ENCODE measurements at regions not wholly inside any gene's neighbourhood (a gene's known extent, or its start where the extent isn't known, plus 50 kb on each side); places are given as distances from the start of the nearest gene placed in this dataset.

DNA sequence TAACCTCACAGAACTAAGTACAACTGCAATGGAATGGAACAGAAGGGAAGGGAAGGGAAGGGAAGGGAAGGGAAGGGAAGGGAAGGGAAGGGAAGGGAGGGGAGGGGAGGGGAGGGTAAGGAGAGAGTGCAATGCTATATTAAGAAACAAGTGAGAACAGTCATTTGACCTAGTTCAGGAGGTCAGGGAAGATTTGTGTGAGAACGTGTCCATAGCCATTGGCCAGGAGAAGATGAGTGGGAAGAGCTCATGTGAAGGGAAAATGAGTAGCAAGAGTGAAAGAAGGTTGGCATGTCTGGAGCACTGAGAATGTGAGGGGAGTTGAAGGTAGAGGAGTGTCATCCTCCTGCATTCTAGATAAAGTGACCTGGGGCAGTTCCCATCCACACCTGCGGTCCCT, 481.6 kb downstream of the IRS1 start:
- POLR2A ChIA-PET, result no interaction called here
- no TSS peak for BruUV-seq (replicated peaks)
- no peak overlapping the region for H3K4me3 ChIP-seq (ENCODE audit: low read depth in 2 of 2, low read length in 2 of 2)
- TF ChIP-seq CTCF (IDR thresholded peaks at IDR 0.05) (no peak), POLR2AphosphoS5 (IDR thresholded peaks at IDR 0.05; ENCODE audit: low read depth, low read length) (no peak), TCF7L2 (IDR thresholded peaks at IDR 0.05; ENCODE audit: low read depth, low read length) (no peak), REST (IDR thresholded peaks at IDR 0.05; ENCODE audit: insufficient read depth in 1 of 2, low read depth in 2 of 2, low read length in 1 of 2) (no peak), SIN3A (IDR thresholded peaks at IDR 0.05; ENCODE audit: borderline replicate concordance, insufficient read depth, low read depth, low read length) (no peak)
- ATAC-seq (no peak), DNase-seq (ENCODE audit: low read depth, low spot score) (no peak)
- intact Hi-C loops (cut with micrococcal nuclease; ENCODE audit: unreplicated experiment), result no loop called here
- H3K4me1 ChIP-seq (ENCODE audit: control insufficient read depth, insufficient read depth, low read length), result no peaks in the 10 kb centered on the region
- no peak overlapping the region for H3K27ac ChIP-seq (ENCODE audit: low read length)
- no peaks in the 10 kb centered on the region for H3K36me3 ChIP-seq (ENCODE audit: control insufficient read depth, insufficient read depth, low read length)
- CTCF ChIA-PET, result no interaction called here
- no peaks in the 10 kb centered on the region for H3K9me3 ChIP-seq (ENCODE audit: control insufficient read depth, insufficient read depth, low read depth, low read length)
- in situ Hi-C loops (cut with HindIII; ENCODE audit: low pct_unique_long_range_greater_than_20kb, low sequenced_read_pairs), result no loop called here
- no peaks in the 10 kb centered on the region for H3K27me3 ChIP-seq (ENCODE audit: control insufficient read depth, insufficient read depth, low read length)

DNA sequence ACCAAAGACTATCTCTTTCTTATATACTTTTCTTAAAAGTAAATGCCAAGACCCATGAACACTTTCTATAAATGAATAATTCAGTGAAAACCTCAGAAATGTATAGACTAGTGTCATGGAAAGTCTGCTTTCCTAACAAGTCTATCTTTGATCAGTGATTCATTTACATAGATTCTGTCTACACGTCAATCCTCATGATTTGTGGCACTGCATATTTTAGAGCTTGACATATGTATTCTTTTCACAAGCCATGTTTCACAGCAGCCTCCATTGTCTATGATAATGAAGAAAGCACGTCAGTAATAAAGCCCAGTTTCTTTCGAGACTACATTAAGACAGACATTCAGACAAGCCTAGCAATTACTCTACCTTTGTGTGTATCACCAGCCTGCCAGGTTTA, 486.6 kb downstream of the IRS1 start:
- H3K27me3 ChIP-seq (ENCODE audit: control insufficient read depth, insufficient read depth, low read length), result no peaks in the 10 kb centered on the region
- BruUV-seq (replicated peaks), result no TSS peak
- no peaks in the 10 kb centered on the region for H3K4me1 ChIP-seq (ENCODE audit: control insufficient read depth, insufficient read depth, low read length)
- in situ Hi-C loops (cut with HindIII; ENCODE audit: low pct_unique_long_range_greater_than_20kb, low sequenced_read_pairs), result no loop called here
- no peak overlapping the region for H3K4me3 ChIP-seq (ENCODE audit: low read depth in 2 of 2, low read length in 2 of 2)
- intact Hi-C loops (cut with micrococcal nuclease; ENCODE audit: unreplicated experiment), result no loop called here
- no peak overlapping the region for H3K27ac ChIP-seq (ENCODE audit: low read length)
- CTCF ChIA-PET, result no interaction called here
- H3K36me3 ChIP-seq (ENCODE audit: control insufficient read depth, insufficient read depth, low read length), result no peaks in the 10 kb centered on the region
- DNase-seq (ENCODE audit: low read depth, low spot score) (no peak), ATAC-seq (no peak)
- no peaks in the 10 kb centered on the region for H3K9me3 ChIP-seq (ENCODE audit: control insufficient read depth, insufficient read depth, low read depth, low read length)
- POLR2A ChIA-PET, result no interaction called here
- TF ChIP-seq TCF7L2 (IDR thresholded peaks at IDR 0.05; ENCODE audit: low read depth, low read length) (no peak), SIN3A (IDR thresholded peaks at IDR 0.05; ENCODE audit: borderline replicate concordance, insufficient read depth, low read depth, low read length) (no peak), POLR2AphosphoS5 (IDR thresholded peaks at IDR 0.05; ENCODE audit: low read depth, low read length) (no peak), REST (IDR thresholded peaks at IDR 0.05; ENCODE audit: insufficient read depth in 1 of 2, low read depth in 2 of 2, low read length in 1 of 2) (no peak), CTCF (IDR thresholded peaks at IDR 0.05) (no peak)

Data from Panc1 (cell line).